ENCODE measurements at regions not wholly inside any gene's neighbourhood (a gene's known extent, or its start where the extent isn't known, plus 50 kb on each side); places are given as distances from the start of the nearest gene placed in this dataset.
"Not testable (repeated sequence)": the region's sequence is repeated elsewhere in the genome, so short reads cannot be mapped to it uniquely, and the experiment has no call there.

- DNase-seq: no peak
These were observed 167.7 kb upstream of the PLXNC1 start for GRCh38 chr12:93980711-93981110.

GRCh38 chr12:93981411-93981810 lies 167.0 kb upstream of the PLXNC1 start:
- no peak for DNase-seq

- DNase-seq: peak; percentile 55
These were observed 165.5 kb upstream of the PLXNC1 start for GRCh38 chr12:93982771-93983315.

GRCh38 chr12:93984005-93984404 lies 164.4 kb upstream of the PLXNC1 start:
- DNase-seq: no peak

GRCh38 chr12:93989949-93990348 lies 158.4 kb upstream of the PLXNC1 start:
- DNase-seq: no peak

GRCh38 chr12:93990832-93991803 lies 157.3 kb upstream of the PLXNC1 start:
- no peak for DNase-seq

- DNase-seq: no peak
These were observed 156.4 kb upstream of the PLXNC1 start for GRCh38 chr12:93991829-93992461.

GRCh38 chr12:93994721-93995120 lies 153.7 kb upstream of the PLXNC1 start:
- no peak for DNase-seq

- no peak for DNase-seq
These were observed 152.1 kb upstream of the PLXNC1 start for GRCh38 chr12:93996321-93996720.

GRCh38 chr12:94001691-94002090 lies 146.7 kb upstream of the PLXNC1 start:
- DNase-seq: no peak

GRCh38 chr12:94002925-94003324 lies 145.5 kb upstream of the PLXNC1 start:
- not testable (repeated sequence) for DNase-seq

- not testable (repeated sequence) for DNase-seq
These were observed 140.5 kb upstream of the PLXNC1 start for GRCh38 chr12:94007833-94008232.

GRCh38 chr12:94010307-94010706 lies 138.1 kb upstream of the PLXNC1 start:
- no peak for DNase-seq

- no peak for DNase-seq
These were observed 136.3 kb upstream of the PLXNC1 start for GRCh38 chr12:94012071-94012470.

- no peak for DNase-seq
These were observed 135.8 kb upstream of the PLXNC1 start for GRCh38 chr12:94012590-94012989.

- not testable (repeated sequence) for DNase-seq
These were observed 131.1 kb upstream of the PLXNC1 start for GRCh38 chr12:94017247-94017646.

GRCh38 chr12:94020335-94020734 lies 128.0 kb upstream of the PLXNC1 start:
- DNase-seq: no peak

- no peak for DNase-seq
These were observed 124.5 kb upstream of the PLXNC1 start for GRCh38 chr12:94023879-94024278.

- DNase-seq: no peak
These were observed 123.3 kb upstream of the PLXNC1 start for GRCh38 chr12:94025068-94025467.

GRCh38 chr12:94025756-94026155 lies 122.6 kb upstream of the PLXNC1 start:
- no peak for DNase-seq

GRCh38 chr12:94026596-94026995 lies 121.8 kb upstream of the PLXNC1 start:
- DNase-seq: no peak

- no peak for DNase-seq
These were observed 120.8 kb upstream of the PLXNC1 start for GRCh38 chr12:94027561-94027960.

- no peak for DNase-seq
These were observed 116.6 kb upstream of the PLXNC1 start for GRCh38 chr12:94031763-94032162.

GRCh38 chr12:94032368-94032767 lies 116.0 kb upstream of the PLXNC1 start:
- DNase-seq: no peak

Data from activated CD4-positive, alpha-beta T cell treated with anti-CD3 and anti-CD28 coated beads, Interleukin-2, amount 50 U/mL, for 16 hours (primary cell).